A549 (cell line): ENCODE measurements at regions not wholly inside any gene's neighbourhood (a gene's known extent, or its start where the extent isn't known, plus 50 kb on each side); places are given as distances from the start of the nearest gene placed in this dataset.

Experiments used
- CBX2 ChIP-seq: fragments of 200-600 bp; sonication (generic); IDR thresholded peaks from 2 replicates; pipeline ENCODE4 v1.6.1; 2016; ENCODE audit warnings: low read depth, mild to moderate bottlenecking, borderline replicate concordance
- CTCF ChIP-seq: fragments of >200 bp; sonication (Bioruptor Twin); formaldehyde crosslinking; IDR thresholded peaks from 3 replicates; pipeline ENCODE4 v1.5.1; 2016
- EHMT2 ChIP-seq: fragments of 200-600 bp; sonication (generic); IDR thresholded peaks from 2 replicates; pipeline ENCODE4 v1.6.1; 2016; ENCODE audit warnings: antibody characterized with exemption, low read depth, mild to moderate bottlenecking, moderate library complexity
- ELK1 ChIP-seq: fragments of 150-350 bp; IDR thresholded peaks from 2 replicates; pipeline ENCODE4 v1.6.1; 2014; ENCODE audit warnings: low read depth, mild to moderate bottlenecking, low read length
- HDAC2 ChIP-seq: fragments of 200-600 bp; sonication (generic); IDR thresholded peaks from 2 replicates; pipeline ENCODE4 v1.6.1; 2016
- MAFK ChIP-seq: fragments of 450-650 bp; IDR thresholded peaks from 2 replicates; pipeline ENCODE4 v1.6.1; 2014; ENCODE audit not compliant: partially characterized antibody
- MYC ChIP-seq: IDR thresholded peaks from 2 replicates; pipeline ENCODE4 v1.6.1; 2012; ENCODE audit warnings: mild to moderate bottlenecking, inconsistent platforms, low read length, improper control_type of control experiment, borderline replicate concordance

GRCh38 chr9:108786901-108787689 is 68.7 kb downstream of the ACTL7B start:
- no peak for TF ChIP-seq CBX2
- TF ChIP-seq CTCF: no peak
- no peak for TF ChIP-seq EHMT2
- TF ChIP-seq HDAC2: no peak
- TF ChIP-seq ELK1: no peak
- TF ChIP-seq MYC: no peak
- no peak for TF ChIP-seq MAFK
